ENCODE measurements at regions not wholly inside any gene's neighbourhood (a gene's known extent, or its start where the extent isn't known, plus 50 kb on each side); places are given as distances from the start of the nearest gene placed in this dataset.

DNA sequence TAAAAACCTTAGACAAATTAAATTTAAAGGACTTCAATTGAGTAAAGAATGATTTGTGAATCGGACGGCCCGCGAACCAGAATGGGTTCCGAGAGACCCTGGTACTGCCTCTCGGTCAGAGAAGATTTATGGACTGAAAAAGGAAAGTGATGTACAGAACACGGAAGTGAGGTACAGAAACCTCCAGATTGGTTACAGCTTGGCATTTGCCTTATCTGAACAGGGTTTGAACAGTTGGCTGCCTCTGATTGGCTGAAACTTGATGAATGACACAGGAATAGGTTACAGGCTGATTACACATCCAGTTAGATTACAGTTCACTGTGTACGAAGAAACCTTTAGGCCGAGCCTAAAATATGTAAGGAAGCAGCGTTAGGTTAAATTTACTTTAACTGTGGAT, 156.5 kb upstream of the EGFLAM start:
- Mint-ChIP-seq H3K4me1 (peaks cover 24% of the 10 kb centered on the region), H3K4me3 (no peak overlapping the region), H3K27me3 (ENCODE audit: low read depth) (no peaks in the 10 kb centered on the region), H3K27ac (no peak overlapping the region), H3K36me3 (no peaks in the 10 kb centered on the region), H3K9me3 (no peaks in the 10 kb centered on the region)
- DNase-seq (ENCODE audit: low spot score in 2 of 2, unreplicated experiment in 2 of 2), result no peak
- no peak for TF ChIP-seq CTCF (IDR thresholded peaks at IDR 0.05; ENCODE audit: unreplicated experiment)

DNA sequence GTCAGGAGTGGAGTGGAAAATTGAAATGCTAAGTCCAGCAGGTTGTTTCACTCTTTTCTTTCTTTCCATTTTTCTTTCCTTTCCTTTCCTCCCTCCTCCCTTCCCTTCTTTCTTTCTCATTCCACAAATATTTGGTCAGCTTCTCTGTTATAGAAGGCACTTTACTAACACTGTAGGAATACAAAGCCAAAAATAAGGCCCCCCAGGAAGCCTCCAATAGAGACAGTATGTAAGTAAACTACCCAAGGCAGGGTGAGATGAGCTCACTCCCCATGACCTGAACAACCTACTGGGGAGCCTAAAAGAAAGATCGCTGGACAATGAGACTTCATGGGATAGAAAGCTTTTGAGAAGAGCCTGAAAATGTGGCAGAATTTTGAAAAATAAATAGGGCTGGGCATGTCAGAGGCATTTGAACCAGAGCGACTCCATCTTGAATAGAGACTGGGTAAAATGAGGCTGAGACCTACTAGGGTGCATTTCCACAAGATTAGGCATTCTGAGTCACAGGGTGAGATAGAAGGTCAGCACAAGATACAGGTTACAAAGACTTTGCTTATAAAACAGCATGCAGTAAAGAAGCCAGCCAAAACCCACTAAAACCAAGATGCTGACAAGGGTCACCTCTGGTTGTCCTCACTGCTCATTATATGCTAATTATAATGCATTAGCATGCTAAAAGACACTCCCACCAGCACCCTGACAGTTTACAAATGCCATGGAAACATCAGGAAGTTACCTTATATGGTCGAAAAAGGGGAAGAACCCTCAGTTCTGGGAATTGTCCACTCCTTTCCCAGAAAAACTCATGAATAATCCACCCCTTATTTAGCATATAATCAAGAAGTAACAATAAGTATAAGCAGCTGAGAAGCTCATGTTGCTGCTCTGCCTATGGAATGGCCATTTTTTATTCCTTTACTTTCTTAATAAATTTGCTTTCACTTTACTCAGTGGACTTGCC, 158.9 kb upstream of the EGFLAM start:
- DNase-seq (ENCODE audit: low spot score in 2 of 2, unreplicated experiment in 2 of 2), result no peak
- Mint-ChIP-seq H3K27me3 (ENCODE audit: low read depth) (no peaks in the 10 kb centered on the region), H3K4me3 (no peak overlapping the region), H3K9me3 (no peaks in the 10 kb centered on the region), H3K36me3 (no peaks in the 10 kb centered on the region), H3K27ac (no peak overlapping the region), H3K4me1 (peaks cover 11% of the 10 kb centered on the region)
- TF ChIP-seq CTCF (IDR thresholded peaks at IDR 0.05; ENCODE audit: unreplicated experiment), result no peak

DNA sequence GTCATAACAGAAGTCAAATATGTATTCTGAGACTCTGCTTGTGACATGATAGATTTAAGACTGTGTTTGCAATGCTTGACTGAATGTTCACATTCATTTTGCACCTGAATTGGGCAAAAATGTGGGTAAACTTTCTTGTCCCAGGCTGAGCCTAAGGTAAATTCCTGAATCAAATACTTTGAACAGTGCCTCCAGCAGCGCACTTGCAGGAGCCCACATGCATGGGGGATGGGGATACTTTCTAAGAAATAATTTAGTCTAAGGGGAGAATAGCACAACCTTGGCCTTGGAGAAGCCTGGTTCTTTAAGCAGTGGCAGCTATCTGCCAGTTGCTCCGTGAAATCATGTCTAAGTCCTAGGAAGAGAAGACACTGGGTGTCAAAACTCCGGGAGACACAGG, 163.5 kb upstream of the EGFLAM start:
- Mint-ChIP-seq H3K27me3 (ENCODE audit: low read depth) (peaks cover 13% of the 10 kb centered on the region), H3K9me3 (no peaks in the 10 kb centered on the region), H3K36me3 (no peaks in the 10 kb centered on the region), H3K4me3 (no peak overlapping the region), H3K27ac (no peak overlapping the region), H3K4me1 (no peaks in the 10 kb centered on the region)
- no peak for TF ChIP-seq CTCF (IDR thresholded peaks at IDR 0.05; ENCODE audit: unreplicated experiment)
- no peak for DNase-seq (ENCODE audit: low spot score in 2 of 2, unreplicated experiment in 2 of 2)

DNA sequence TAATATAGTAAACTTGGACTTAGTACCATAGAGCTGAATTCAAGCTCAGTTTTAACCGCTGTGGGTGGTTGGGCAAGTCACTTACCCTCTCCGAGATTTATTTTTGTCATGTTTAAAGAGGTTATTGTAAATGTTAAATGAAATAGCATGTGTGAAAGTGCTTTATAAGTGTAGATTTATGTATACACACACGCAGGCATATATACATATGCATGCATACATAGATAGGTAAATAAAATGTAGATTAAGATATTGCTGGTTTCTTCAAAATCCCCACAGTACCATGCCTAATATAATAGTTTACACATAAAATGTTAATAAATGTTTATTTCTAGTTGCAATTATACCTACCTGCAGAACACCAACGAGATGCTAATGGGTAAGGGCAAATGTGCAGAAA, 164.5 kb upstream of the EGFLAM start:
- no peak overlapping the region for H3K4me3 Mint-ChIP-seq
- H3K4me1 Mint-ChIP-seq, result no peaks in the 10 kb centered on the region
- no peaks in the 10 kb centered on the region for H3K36me3 Mint-ChIP-seq
- no peaks in the 10 kb centered on the region for H3K9me3 Mint-ChIP-seq
- H3K27ac Mint-ChIP-seq, result no peak overlapping the region
- H3K27me3 Mint-ChIP-seq (ENCODE audit: low read depth), result peaks cover 13% of the 10 kb centered on the region
- TF ChIP-seq CTCF (IDR thresholded peaks at IDR 0.05; ENCODE audit: unreplicated experiment), result no peak
- DNase-seq (ENCODE audit: low spot score in 2 of 2, unreplicated experiment in 2 of 2), result no peak

- Mint-ChIP-seq H3K27ac (no peak overlapping the region), H3K9me3 (peaks cover 4% of the 10 kb centered on the region), H3K4me1 (no peaks in the 10 kb centered on the region), H3K27me3 (ENCODE audit: low read depth) (peaks cover 24% of the 10 kb centered on the region), H3K36me3 (no peaks in the 10 kb centered on the region), H3K4me3 (no peak overlapping the region)
- no peak for TF ChIP-seq CTCF (IDR thresholded peaks at IDR 0.05; ENCODE audit: unreplicated experiment)
- DNase-seq (ENCODE audit: low spot score in 2 of 2, unreplicated experiment in 2 of 2), result no peak
Observed at GRCh38 chr5:38086777-38087176, 171.6 kb upstream of the EGFLAM start.

Measured in mesothelial cell of epicardium (in vitro differentiated cells).